HG02642 (cell line): ENCODE measurements at regions not wholly inside any gene's neighbourhood (a gene's known extent, or its start where the extent isn't known, plus 50 kb on each side); places are given as distances from the start of the nearest gene placed in this dataset.
"Not testable (repeated sequence)": the region's sequence is repeated elsewhere in the genome, so short reads cannot be mapped to it uniquely, and the experiment has no call there.

ENCODE experiments used
- ATAC-seq: cut with Tn5 transposase; IDR thresholded peaks from one replicate; pipeline ENCODE4 v1.9.1; 2021; ENCODE audit warnings: mild to moderate bottlenecking; ENCODE audit not compliant: unreplicated experiment, poor library complexity

GRCh38 chrX:65610481-65610880 is 57.0 kb upstream of the MSN start:
- ATAC-seq: no peak

- ATAC-seq: no peak
Observed at GRCh38 chrX:65610040-65610439, 57.4 kb upstream of the MSN start.

DNA sequence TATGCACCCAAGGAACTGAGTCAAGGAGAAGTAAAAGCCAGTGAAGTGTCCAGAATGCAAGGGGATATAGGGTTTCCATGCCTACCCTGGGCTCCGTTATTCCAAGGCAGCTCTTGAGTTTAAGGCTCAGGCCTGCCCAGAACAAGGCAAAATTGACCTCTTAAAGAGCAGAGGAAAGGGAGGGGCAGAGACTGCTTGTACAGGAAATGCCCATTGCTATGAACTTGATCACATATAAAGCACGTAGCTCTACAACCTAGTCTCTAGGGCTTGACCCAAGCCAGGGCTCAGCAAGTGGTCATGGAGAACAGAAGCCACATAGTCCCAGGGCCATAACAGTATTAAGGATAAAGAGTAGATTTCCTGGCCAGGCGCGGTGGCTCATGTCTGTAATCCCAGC is 58.2 kb upstream of the MSN start:
- ATAC-seq: no peak

- ATAC-seq: no peak
Observed at GRCh38 chrX:65608026-65608425, 59.4 kb upstream of the MSN start.

DNA sequence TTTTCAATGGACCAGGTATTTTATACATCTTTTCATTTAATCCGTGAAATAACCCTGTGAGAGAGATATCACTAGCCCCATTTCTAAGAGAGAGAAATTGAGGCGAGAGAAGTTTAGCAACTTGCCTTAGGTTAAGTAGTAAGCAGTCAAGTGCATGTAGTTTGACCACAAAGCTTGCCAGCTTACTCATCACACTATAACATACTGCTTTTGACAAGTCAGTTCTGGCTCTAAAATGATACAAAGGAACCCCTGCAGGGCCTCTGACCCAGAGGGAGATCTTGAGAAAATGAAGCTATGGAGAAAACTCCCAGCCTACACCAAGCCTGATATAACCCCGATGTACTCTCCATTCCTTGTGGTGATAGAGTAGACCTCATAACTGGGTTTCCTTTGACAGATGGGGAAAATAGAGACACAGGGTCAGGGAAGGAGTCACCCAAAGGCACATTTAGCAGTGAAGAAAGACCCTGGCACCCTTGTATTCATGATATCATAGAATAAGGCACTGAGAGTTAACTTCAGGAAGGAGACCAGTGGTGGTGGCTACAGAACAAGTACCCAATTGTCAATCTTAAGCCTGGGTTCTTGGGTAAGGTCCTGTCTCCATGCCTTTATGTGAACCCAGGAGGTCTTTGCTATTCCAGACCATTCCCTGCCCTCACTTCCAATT is 60.2 kb upstream of the MSN start:
- peak; percentile 62 for ATAC-seq

DNA sequence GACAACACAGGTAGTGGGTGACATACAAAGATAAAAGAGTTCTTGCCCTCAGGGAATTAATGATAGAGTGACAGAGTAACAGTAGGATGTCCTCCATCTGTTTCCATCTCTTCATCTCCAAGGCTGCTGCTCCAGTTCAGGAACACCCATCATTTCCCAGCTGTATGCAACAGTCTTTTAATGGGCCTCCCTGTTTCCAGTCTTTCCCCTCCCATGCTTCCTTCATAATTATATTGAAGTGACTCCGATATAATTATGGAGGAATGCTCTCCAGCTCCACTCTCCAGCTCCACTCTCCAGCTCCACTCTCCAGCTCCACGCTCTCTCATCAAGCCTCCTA is 65.3 kb upstream of the MSN start:
- ATAC-seq: no peak

- peak; percentile 67 for ATAC-seq
Observed at GRCh38 chrX:65601530-65602220, 65.8 kb upstream of the MSN start.

DNA sequence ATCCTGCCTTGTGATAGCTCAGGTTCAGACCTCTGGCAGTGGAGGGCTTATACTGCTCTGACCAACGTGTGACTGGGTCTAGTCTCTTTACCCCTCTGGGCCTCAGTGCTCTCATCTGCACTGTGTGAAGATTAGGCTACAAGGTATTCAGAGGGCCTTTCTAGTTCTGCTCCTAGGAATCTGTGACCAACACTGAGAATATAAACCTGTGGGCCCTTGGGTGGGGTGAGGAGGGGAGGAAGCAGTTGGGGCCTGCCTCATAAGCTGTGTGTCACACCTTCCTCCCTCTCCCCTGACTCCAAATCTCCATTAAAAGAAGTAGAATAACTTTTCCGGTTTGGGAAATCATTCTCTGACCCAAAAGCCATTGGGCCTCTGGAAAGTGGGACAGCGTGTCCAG is 66.3 kb upstream of the MSN start:
- ATAC-seq: no peak

- ATAC-seq: no peak
Observed at GRCh38 chrX:65600106-65600505, 65.5 kb upstream of the LAS1L start.

GRCh38 chrX:65598559-65599147 is 64.1 kb upstream of the LAS1L start:
- no peak for ATAC-seq

- peak; percentile 58 for ATAC-seq
Observed at GRCh38 chrX:65596270-65597034, 61.9 kb upstream of the LAS1L start.

DNA sequence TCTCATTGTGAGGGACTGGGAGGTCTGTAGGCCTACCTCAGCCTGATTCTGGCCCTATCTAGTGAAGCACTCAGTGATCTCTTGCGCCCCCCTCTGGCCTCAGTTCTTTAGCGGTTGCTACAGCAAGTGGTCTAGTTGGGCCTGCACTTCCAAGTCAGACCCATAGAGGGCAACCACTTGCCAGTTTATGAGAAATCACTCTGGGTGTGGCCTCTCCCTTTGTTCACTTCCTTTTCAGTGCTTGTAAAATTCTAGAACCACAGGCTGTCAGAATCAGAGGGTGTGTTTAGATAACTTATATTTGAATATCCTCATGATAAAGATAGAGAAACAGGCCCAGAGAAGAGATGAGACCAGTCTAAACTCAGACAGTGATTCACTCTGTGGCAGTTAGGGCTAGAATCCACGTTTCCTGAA is 60.9 kb upstream of the LAS1L start:
- ATAC-seq: peak; percentile 83

DNA sequence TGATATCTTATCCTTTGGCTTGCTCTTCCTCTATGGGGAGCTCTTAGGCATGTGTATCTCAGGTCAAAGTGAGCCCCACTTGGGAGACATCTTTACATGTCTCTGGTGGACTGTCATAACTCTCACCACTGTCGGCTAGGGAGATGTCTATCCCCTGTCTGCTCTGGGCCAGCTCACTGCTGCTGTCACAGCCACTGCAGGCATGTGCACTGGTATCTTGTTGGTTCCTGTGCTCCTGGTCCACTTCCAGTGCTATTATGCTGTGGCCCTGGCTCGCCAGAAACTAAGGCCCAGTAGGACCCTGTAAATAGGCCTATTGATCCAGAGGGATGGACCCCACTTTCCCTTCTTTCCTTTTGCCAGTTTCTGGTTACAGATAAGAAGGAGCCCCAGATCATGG is 56.6 kb upstream of the LAS1L start:
- no peak for ATAC-seq

GRCh38 chrX:65589304-65589703 is 54.7 kb upstream of the LAS1L start:
- no peak for ATAC-seq

DNA sequence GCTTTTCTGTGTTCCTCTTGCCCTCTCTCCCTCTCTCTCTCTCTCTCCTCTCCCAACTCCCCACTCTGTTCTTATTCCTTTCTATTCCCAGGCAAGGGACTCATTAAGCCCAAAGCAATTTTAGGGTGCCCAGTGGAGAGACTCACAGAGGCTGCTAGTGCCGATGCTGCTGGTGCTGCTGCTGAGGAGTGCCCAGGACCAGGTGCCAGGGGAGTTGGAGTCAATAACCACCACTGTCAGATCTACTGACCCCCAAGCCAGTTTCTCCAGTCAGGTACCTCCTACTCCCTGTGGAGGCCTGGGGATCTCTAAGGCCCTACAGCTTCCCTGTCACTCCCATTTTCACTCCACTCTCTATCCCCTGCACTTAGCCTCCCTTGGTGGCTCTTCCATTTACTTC is 54.2 kb upstream of the LAS1L start:
- no peak for ATAC-seq

- no peak for ATAC-seq
Observed at GRCh38 chrX:65587616-65588526, 53.3 kb upstream of the LAS1L start.

DNA sequence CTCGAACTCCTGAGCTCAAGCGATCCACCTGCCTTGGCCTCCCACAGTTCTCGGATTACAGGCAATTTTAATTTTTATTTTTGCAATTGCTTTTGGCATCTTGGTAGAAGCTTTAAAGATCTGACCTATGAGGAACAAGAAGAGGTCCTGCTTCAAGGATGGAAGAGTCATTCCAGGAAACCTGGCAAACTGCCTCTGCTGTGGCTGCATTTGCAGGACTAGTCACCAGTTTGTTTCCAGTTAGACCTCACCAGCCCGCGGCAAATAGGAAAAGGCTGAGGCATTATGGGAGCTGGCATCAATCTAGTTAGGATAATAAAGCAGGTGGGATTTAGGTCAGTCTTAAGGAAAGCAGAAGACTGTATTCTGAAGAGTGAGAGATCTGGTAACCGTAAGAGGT is 51.9 kb upstream of the LAS1L start:
- no peak for ATAC-seq

DNA sequence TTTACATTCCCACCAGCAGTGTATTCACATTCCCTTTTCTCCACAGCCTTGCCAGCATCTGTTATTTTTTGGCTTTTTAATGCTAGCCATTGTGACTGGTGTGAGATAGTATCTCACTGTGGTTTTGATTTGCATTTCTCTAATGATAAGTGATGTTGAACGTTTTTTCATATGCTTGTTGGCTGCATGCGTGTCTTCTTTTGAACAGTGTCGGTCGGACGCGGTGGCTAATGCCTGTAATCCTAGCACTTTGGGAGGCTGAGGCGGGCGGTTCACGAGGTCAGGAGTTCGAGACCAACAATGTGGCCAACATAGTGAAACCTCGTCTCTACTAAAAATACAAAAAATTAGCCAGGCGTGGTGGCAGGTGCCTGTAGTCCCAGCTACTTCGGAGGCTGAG is 50.6 kb upstream of the LAS1L start:
- not testable (repeated sequence) for ATAC-seq
